ENCODE measurements at regions not wholly inside any gene's neighbourhood (a gene's known extent, or its start where the extent isn't known, plus 50 kb on each side); places are given as distances from the start of the nearest gene placed in this dataset.

DNA sequence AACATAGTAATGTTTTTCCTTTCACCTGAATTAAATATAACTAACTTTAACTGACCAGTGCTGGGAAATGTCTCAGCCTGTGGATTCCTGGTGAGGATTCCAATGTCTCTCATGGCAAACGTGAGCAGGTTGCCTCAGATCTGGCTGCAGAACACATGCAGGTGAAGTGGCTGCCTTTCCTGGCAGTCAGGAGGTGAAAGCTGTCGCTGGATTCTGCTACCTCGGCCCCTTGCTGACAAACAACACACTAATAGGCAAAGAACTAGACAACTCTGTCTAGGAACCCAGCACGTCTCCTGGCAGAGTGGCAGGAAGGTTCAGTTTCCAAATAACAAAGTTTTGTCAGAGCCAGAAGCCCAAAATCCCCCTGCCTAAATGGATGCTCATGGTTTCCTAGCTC is 400.8 kb upstream of the PPP2R3A start:
- ChIA-PET POLR2A (no interaction called here), CTCF (no interaction called here)
- DNase-seq (ENCODE audit: extremely low spot score), result no peak
- TF ChIP-seq, protein P1, sequence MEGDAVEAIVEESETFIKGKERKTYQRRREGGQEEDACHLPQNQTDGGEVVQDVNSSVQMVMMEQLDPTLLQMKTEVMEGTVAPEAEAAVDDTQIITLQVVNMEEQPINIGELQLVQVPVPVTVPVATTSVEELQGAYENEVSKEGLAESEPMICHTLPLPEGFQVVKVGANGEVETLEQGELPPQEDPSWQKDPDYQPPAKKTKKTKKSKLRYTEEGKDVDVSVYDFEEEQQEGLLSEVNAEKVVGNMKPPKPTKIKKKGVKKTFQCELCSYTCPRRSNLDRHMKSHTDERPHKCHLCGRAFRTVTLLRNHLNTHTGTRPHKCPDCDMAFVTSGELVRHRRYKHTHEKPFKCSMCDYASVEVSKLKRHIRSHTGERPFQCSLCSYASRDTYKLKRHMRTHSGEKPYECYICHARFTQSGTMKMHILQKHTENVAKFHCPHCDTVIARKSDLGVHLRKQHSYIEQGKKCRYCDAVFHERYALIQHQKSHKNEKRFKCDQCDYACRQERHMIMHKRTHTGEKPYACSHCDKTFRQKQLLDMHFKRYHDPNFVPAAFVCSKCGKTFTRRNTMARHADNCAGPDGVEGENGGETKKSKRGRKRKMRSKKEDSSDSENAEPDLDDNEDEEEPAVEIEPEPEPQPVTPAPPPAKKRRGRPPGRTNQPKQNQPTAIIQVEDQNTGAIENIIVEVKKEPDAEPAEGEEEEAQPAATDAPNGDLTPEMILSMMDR (IDR thresholded peaks at IDR 0.05; ENCODE audit: control extremely low read depth, extremely low read depth, low read depth, missing control alignments), result no peak

DNA sequence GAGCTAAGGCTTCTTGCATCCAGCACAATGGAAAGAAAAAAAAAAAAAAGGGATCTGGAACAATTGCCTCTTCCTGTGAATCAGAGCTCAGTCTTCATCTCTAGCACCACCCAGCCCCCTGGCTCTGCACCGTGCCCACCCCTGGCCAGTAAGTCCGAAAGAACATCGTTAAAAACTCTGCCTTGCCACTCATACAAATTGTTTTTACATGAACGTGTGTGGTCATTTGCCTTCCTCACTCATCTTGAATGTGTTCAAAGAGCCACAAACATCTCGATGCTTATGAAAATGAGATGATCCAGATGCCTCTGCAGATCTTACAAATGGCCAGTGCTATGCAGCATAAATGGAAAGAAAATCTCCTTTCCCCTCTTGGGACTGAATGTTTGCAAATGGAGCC is 400.0 kb upstream of the PPP2R3A start:
- POLR2A ChIA-PET, result no interaction called here
- CTCF ChIA-PET, result interaction anchor here (0.6 kb wide), 1 partner anchor 12 kb away, joined by 3 read pairs; no protein-coding TSS in a partner anchor
- DNase-seq (ENCODE audit: extremely low spot score), result no peak
- TF ChIP-seq, protein P1 (IDR thresholded peaks at IDR 0.05; ENCODE audit: control extremely low read depth, extremely low read depth, low read depth, missing control alignments), result no peak

DNA sequence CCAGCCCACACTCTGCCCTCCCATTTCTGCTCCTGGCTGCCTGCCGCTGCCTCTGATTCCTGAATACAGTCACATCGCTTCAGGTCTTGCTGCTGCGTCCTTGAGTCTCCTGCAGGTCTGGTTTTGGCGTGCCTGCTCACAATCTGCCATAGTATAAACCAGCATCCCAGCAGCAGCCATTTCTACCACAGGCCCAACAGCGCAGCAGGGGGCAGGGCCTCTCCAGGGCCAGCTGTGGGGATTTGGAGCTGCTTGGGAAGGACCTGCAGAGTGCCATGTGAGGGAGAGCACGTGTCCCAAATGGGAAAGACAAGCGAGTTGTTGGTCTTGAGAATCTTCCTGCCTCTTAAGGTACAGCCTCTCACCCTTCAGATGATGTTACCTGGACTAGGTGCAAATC is 398.3 kb upstream of the PPP2R3A start:
- TF ChIP-seq, protein P1 (IDR thresholded peaks at IDR 0.05; ENCODE audit: control extremely low read depth, extremely low read depth, low read depth, missing control alignments), result no peak
- POLR2A ChIA-PET, result no interaction called here
- CTCF ChIA-PET, result no interaction called here
- DNase-seq (ENCODE audit: extremely low spot score), result no peak

DNA sequence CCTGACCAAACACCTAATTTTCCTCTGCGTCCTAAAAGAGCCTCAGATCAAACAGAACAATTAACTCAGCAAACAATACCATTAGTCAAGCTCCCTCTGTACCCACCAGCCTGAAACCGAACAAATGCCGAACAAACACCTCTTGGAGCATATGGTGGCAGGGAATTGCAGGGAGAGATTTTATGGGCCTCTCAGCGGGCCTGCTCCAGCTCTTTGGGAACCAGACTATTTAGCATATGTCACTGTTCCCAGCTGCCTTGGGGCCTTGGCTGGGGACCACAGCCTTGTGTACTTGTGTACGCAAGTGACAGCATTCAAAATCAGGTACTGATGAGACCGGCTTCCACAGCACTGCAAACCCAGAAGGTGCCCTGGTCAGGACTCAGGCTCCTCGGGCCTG is 388.8 kb upstream of the PPP2R3A start:
- ChIA-PET POLR2A (no interaction called here), CTCF (interaction anchor here (1.2 kb wide), 1 partner anchor 63 kb away, joined by 3 read pairs; no protein-coding TSS in a partner anchor)
- TF ChIP-seq, protein P1 (IDR thresholded peaks at IDR 0.05; ENCODE audit: control extremely low read depth, extremely low read depth, low read depth, missing control alignments), result no peak
- no peak for DNase-seq (ENCODE audit: extremely low spot score)

DNA sequence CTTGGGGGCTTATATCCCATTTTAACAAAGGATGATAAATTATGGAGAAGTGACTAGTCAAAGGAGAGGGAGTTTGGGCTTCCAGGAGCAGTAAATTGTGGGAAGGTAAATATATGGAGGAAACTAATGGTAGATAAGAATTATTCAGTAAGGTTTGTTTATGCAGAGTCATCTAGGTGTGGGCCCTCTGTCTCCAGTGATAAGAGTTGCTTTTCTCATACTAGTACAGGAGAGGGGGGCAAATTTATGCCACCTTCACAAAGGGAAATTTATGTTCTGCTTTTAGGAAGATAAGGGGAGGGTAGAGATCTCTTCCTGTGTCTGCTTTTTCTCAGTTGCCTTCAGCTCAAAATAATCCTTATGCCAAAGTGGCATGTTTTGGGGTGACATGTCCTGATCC is 383.7 kb upstream of the PPP2R3A start:
- ChIA-PET CTCF (no interaction called here), POLR2A (no interaction called here)
- TF ChIP-seq, protein P1 (IDR thresholded peaks at IDR 0.05; ENCODE audit: control extremely low read depth, extremely low read depth, low read depth, missing control alignments), result no peak
- no peak for DNase-seq (ENCODE audit: extremely low spot score)

DNA sequence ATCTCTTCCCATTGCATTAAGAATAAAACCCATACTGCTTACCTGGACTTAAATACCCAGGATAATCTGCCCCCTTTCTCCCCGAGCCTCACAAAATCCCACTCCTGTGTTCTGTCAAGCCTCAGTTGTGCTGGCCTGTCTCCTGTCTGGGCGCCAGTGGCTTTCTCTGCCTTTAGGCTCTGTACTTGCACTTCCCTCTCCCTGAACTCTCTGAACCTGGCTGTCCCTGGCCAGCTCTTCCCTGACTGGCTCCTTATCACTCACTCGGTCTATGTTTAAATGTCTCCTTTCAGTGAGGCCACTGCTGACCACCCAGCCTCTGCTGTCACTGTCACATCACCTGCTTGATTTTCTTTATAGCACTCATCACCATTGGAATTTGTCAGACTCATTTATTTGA is 382.7 kb upstream of the PPP2R3A start:
- DNase-seq (ENCODE audit: extremely low spot score), result no peak
- TF ChIP-seq, protein P1 (IDR thresholded peaks at IDR 0.05; ENCODE audit: control extremely low read depth, extremely low read depth, low read depth, missing control alignments), result no peak
- ChIA-PET POLR2A (no interaction called here), CTCF (no interaction called here)

DNA sequence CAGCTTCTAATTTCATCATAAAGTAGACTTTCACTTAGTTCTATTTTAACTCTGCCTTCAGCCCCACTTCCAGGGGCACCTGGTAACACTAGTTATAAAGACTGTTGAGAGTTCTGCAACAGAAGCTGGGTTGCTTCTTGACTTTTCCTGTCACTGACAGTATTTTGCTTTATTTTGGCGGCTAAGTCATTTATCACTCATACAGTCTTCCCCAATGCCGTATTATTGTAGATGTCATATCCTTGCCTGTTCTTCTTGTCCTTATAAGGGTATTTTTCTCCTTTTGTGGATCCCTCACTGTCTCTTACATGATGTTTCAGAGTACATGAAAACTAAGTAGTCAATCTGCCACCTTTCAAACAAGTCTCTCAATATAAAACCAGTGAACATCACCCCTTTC is 369.0 kb upstream of the PPP2R3A start:
- no peak for DNase-seq (ENCODE audit: extremely low spot score)
- ChIA-PET POLR2A (no interaction called here), CTCF (no interaction called here)
- TF ChIP-seq, protein P1 (IDR thresholded peaks at IDR 0.05; ENCODE audit: control extremely low read depth, extremely low read depth, low read depth, missing control alignments), result no peak
